Right renal cortex interstitium (tissue), 3 donors: ENCODE measurements at regions not wholly inside any gene's neighbourhood (a gene's known extent, or its start where the extent isn't known, plus 50 kb on each side); places are given as distances from the start of the nearest gene placed in this dataset.

Source experiments
- DNase-seq, 3 donors: peaks; one replicate each; pipeline ENCODE4 v3.0.0-alpha.2; 2013; ENCODE audit warnings: low read depth in 3 of 3, low spot score in 2 of 3

DNA sequence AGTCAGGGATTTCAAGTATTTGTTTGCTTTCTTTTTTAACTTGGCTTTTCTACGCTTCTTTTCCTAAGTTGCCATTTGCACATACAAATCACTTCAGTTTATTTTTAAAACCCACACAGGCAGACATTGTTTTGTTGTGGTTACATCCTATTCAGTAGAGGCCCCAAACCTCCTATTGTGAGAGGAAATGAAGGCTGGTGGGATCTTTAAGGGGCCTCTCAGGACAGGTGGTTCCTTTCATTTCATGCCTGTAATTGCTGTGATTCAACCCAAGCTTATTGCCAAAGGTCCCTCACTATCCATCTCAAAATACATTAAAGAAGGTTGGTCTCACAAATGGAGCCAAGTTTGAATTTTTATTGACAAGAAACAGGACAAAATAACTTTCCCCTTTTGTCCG is 257.1 kb downstream of the ADAMTS20 start:
- no peak for DNase-seq

DNA sequence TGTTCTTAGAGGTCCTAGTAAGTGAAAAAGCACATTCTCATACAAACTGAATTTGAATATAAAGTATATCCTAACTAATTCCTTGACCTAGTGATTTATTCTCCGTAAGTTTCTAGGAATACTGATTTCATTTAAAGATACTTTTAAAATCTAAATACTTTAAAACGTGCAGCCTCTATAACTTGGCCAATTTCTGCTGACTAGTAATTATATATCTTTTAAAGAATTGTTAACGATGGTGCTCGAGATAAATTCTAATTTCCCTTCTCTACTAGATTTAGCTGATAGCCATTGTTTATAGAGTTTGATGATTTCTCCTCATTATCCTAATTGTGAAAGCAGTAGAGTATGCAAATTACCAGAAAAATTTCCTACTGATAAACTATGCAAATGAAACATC is 257.9 kb downstream of the ADAMTS20 start:
- no peak for DNase-seq

DNA sequence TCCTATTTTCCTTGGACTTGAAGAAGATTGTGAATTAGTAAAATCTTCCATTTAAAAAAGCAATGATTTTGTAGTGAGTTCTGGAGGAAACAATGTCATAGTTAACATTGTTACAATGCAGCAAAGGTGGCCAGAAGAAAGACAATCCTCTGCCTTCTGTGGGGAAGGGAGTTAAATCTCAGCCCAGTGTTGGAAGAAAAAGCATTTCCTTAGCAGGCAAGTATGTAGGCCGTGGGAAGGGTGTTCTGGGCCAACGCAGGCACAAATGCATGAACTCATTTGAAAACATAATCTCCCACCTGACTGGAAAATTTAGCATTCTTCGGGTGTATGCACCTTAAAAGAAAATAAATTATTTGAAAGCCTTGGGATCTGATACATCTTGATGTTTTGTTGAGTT is 258.6 kb downstream of the ADAMTS20 start:
- no peak for DNase-seq

DNA sequence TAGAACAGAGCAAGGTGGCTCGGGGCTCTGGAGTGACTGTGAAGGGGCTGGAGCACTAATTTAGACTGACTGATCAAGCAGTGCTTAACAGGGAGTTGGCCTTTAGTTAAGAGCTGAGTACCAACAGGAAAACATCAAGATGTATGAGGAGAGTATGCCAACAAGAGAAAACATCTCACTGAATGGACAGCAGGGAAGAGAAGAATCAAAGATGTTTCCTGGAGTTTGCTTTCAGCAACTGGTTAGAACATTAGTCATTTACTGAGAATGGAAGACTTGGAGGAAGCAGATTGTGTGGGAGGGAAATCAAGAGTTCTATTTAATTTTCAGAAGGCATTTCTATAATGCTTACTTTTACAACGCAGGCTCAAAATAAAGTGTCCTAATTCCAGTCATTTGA is 259.3 kb downstream of the ADAMTS20 start:
- DNase-seq, result no peak

DNA sequence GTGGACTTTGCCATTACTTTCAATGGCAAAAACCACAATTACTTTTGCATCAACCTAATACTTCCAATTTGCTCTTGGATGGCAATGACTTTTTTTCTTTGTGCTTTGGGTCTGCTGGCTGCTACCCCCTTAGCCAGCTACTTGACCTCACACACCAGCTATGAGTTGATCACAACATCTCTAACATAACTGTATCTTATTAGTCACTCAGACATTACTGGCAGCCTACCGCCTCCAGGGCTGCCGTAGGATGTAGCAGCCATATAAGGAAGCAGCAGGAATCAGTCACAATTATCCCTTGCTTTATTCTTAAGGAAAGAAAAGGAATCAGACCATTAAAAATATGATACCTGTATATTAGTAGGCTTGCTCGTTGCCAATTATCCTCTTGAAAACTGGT is 260.5 kb downstream of the ADAMTS20 start:
- DNase-seq, result no peak

DNA sequence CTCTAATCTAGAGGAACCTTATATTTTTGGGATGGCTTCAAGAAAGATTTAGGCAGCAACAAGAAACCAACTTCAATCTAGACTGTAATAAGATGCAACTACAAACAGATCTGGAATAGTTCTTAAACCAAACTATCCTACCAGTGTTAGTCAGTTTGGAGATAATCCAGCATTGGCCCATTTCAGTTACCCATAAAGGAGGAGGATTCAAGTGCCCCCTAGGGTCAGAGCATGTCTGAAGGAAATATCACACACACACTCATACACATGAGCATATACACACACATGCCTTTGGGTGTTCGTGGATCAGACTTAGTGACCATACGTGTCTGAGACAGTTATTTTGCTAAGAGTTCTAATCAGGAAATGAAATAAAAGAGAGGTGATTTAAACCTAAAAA is 261.2 kb downstream of the ADAMTS20 start:
- no peak for DNase-seq

DNA sequence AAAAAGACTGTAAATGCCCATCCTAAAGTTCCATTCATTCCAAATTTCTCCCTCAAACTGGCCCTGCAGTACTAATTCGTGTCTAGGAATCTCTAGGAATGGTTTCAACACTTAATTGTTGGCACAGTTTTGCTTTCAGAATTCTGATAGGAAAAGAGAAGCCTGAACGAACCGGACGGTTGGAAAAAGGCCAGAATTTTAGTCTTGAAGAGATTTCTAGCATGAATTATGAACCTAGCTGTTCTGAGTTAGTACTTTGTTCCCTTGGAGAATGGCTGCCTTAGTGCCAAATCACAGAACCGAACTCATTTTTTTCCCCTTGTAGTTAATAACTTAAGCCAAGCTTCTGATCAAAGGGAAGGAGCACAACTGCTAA is 262.6 kb downstream of the ADAMTS20 start:
- no peak for DNase-seq

DNA sequence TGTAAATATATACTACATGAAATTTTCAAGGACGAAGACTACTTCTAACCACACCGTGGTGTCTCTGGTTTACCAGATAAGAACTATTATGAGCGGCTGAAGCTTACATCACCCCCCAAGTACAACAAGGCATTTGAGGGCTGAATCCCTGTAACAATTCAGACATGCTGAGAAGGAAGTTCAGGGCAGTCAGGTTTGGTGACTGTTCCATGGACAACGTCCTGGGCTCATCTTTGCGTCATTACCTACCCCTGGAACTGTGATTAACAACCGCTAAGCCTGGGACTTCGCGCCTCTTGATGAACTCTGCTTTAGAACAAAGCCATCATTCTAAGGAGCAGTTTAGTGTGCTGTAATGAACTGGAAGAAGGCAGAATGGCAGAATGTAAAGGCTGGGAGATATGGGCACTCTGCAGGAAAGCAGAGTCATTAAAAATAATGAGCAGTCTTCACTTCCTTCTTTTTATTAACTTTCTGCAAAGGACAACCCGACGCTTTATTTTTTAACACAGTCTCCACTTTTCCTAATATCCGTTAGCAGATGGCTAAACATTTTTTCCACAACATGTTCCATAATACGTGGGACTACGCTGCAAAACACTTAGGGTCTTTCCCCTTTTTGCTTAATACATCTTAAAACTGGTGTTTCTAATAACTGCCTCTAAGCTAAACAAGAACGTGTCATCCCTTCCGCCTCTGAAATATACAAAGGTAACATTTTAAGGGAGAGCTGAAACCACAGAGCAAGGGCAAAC is 263.2 kb downstream of the ADAMTS20 start:
- no peak for DNase-seq

DNA sequence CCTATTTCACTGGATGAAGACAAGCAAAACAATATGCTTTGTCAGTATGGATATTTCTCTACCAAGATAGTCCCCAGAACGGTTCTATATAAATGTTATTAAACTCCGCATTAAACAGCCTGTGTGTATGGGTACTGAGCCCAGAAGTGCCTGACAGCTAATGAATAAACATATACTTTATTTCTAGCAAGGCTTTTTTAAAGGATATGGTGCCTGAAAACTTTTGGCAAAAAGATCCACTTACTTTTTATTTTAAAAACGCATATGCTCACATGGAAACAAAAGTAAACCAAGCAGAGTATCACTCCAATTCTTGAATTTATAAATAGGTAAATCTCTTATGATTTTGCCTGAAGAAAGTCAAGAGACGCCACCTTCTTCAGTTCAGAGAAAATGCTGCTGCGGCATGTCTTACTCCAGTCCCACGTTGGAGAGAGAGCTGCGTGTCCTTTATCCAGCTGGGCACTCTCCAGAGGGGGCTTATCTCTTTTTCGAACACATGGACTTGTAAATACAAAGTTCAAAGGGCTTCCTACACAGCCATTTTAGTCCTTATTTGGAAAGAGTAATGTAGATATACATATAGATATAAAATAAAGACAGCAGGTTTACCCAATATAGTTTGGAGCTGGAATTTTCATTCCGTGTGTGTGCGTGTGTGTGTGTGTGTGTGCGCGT is 264.2 kb downstream of the ADAMTS20 start:
- DNase-seq, result no peak

DNA sequence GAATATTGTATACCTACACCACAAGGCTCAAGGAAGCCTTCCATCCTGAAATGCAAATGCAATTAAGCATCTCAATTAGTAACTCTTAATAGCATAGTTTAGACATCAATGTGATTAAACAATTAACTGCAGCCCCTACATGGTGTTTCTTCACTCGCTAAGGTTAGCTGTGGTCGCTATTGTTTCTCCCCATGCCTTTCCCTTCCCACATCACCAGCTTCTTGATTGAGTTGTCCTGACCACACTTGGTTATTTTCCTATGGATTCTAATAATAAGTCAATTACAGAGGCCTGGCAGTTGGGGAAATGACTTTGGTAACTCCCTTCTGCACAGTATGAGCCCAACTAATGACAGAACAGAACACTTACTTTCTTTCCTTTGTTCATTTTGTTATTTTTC is 265.0 kb downstream of the ADAMTS20 start:
- no peak for DNase-seq

DNA sequence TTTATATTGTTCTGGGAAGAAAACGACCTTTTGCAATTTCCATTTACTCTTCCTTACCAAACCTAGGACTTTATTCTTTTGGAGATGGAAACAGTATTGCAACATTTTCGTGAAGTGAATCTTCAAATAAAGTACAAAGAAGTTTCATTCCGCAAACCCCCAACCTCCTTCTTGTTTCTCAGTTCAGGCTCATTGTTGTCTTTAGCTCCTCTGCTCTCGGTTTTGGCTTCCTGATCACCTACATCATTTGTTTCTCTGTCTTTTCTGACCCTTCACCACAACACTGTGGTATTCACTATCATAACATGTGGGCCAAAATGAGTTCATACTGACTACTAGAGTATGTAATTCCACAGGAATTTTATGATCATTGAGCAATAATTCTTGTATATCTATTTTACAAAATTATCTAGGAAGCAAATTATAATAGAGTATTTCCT is 266.8 kb downstream of the ADAMTS20 start:
- no peak for DNase-seq

DNA sequence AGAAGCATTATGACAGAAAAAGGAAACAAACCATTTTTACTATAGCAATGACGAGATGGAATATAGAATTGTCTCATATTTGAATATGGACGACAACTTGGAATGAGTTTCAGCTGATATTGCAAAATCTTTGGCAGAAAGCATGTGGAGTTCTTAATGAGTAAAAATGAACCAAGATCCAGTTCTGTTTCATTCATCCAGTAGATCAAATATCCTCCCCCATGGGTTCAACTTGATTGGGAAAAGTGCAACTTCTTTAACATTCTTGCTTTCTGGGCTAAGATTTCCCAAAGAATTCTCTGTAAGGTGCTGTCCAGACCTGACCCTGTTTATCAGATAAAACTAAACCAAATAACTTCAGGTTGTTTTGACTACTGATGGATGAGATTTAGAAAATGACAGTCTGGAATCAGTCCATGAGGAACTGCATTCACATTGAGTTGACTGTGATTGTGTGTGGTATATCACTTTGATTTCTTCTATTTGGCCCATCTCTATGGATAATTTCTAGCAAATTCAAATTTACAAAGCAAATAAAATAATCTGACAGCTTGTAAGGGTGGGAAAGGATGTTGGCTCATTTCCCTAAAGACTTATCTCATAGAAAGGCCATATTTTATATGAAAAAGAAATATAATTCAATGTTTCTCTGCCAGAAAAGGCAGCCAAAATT is 267.4 kb downstream of the ADAMTS20 start:
- DNase-seq, result no peak

DNA sequence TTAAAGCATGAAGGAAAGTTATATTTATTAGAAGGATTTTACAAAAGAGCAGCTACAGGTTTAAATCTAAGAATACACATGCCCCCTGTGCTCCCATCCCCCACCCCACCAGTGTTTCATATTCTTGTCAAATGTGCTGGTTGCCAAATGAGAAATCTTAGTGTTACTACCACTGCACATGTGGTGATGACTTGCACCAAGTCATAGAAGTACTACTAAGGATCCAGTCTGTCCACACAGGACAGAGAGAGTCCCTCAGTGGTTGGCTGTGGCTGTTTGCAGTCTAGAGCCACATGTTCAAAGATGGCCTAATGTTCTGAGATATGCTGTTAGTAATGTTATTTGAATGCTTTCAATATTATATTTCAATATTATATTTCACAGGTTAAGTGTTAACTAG is 268.8 kb downstream of the ADAMTS20 start:
- no peak for DNase-seq

DNA sequence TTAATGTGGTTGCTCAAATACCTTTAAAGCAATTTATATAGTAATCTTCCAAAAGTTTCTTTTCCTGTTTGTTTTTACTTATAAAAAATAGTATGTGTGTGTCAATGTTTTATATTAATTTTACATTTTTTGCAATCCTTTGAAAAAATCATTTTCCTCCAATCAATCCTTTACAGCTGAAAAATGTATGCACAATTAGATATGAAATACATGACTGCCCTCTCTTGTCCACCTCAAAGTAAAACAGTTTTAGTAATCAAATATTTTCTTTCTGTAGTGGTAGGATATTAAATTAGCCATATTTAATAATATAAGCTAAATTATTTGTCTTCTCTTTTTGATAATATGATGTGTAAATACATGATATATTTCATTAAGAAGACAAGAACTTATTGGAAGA is 269.9 kb downstream of the ADAMTS20 start:
- DNase-seq, result no peak

DNA sequence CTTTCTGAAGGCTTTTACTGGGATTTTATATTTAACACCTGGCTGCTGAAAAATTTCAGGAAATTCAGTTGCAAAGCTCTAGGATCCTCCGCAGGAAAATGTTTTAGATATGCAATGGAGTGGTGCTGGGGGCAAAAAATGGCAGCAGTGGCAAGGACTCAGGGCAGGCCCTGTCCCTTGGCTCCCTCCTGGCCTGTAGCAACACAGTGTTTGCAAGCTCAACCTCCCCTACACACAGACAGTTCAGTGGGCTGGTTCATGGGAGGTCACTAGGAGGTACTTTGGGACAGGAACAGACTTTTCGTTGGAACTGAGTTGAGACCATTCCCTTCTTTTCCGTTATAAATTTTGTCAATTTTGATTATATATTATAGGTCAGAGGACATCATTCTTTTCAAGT is 270.4 kb downstream of the ADAMTS20 start:
- DNase-seq, result no peak

DNA sequence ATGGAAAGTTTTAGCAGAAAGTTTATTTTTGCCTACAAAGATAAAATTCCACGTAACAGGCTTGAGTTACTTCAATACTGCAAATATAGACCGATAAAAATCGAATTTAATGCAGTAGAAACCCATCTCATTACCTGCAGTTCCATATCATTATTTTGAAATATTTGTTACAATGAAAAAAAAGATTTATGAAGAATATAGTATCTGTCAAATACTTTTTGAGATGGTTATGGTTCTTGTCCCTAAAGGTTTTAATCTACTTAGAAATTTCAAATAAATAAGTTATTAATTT is 273.5 kb downstream of the ADAMTS20 start:
- DNase-seq, result no peak

DNA sequence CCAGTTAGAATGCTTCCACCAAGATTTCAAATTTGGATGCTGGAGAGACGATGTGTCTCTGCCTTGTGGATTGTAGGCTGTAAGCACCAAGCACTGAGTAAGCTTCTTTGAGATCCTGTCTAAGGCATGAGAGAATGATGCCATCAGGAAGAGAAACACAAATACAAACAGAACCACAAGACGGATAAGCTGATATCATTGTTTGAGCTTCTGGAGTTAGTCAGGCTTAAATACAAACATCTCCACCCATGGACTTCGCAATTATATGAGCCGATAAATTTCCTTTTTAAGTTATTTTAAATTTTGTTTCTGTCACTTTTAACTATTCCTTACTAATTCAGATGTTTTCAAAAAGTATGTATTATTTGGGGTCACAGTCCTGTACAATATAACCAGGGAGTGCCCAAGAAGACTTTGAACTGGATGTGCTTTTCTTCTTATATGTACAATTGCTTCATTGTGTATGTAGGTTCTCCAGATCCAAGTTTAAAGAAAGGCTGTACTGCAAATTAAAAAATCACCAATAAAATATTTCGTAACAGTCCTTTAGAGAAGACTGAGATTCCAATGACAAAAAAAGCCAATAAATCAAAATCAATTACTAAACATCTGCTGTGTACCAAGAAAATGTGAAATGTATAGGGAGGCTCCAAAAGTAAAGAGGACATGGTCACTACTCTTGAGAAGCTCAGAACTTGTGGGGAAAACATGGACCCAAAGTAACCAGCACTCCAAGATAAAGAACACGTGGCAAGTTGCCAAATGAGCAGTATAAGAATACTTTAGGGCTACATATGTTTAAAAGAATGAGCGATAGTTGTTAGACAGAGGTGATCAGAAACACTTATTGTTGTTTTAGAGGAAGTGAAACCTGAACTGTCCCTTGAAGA is 274.1 kb downstream of the ADAMTS20 start:
- DNase-seq, result no peak

DNA sequence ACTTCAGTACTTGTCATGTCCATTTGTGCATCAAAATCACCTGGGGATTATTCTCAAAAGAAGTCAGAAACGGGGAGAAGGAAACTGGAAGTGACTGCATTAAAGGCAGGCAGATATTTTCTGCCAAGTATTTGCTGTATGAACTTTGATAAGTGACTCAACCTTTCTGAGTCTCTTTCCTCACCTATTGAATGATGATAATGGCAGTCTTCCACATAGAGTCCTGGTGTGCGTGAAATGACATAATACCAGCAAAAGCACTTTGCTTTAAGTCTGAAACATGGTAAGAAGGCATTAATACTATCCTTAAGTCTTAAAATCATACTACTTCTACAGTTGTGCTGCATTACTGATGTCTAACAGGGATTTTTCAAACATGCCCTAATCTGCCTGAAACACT is 278.5 kb downstream of the ADAMTS20 start:
- no peak for DNase-seq

DNA sequence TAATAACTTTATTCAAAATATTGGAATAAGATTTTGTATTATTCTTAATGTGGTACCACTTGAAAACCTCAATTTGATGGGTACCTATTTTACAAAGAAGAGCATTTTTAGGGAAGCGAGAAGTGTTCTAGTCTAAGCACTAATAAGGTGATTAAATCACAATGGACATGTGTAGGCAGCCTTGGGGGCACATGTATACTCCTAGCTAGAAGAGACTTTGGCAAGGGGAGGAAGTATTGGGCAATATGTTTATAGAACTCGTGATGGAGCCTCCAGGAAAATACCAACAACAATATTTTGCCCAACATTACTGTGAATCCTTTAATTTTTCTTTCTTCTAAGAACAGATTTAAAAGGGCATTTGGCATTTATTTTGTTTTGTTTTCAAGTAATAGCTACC is 280.3 kb downstream of the ADAMTS20 start:
- DNase-seq, result no peak

DNA sequence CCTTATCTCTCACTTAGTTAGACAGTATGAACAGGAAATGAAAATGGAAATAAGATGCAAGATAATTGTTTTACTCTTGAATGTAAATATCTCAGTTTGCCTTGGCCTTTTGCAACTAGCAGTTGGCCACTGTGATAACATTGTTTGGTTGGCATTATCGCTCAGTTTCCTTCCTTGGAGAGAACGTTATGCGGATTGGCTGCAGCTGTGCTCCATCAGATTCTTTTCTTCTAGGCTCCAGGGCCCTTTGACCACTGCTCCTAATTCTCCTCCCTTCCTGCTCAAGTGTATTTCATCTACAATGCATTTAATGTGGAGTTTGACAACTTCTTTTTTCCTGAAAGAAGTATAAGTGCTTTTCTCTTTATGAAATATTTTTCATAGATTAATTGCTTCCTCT is 284.2 kb downstream of the ADAMTS20 start:
- DNase-seq, result no peak

DNA sequence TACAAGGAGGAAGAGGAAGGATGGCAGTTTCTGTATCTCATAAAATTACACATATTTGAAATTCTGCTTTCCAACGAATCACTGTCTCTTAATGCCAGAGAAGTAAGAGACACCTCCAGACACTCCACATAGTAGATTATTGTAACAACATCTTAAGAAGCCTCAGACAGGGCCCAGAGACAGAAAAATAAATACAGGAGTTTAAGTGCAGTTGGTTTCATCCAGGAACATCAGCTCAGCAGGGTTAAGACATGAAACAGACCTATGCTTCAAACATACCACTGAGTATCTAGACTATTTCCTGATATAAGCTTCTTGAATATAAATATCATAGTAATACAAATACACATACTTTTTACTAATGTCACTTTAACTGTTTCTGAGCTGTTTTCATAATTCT is 290.3 kb downstream of the ADAMTS20 start:
- DNase-seq, result no peak
